ENCODE measurements at regions not wholly inside any gene's neighbourhood (a gene's known extent, or its start where the extent isn't known, plus 50 kb on each side); places are given as distances from the start of the nearest gene placed in this dataset.

- TF ChIP-seq CTCF (IDR thresholded peaks at IDR 0.05 in 8 of 11, conservative IDR thresholded peaks at IDR 0.05 in 3 of 11) (no peak), POLR2AphosphoS5 (IDR thresholded peaks at IDR 0.05) (no peak)
Measured at GRCh38 chr10:14431868-14432267, 101.1 kb upstream of the FRMD4A start.
